ENCODE measurements at regions not wholly inside any gene's neighbourhood (a gene's known extent, or its start where the extent isn't known, plus 50 kb on each side); places are given as distances from the start of the nearest gene placed in this dataset.

DNA sequence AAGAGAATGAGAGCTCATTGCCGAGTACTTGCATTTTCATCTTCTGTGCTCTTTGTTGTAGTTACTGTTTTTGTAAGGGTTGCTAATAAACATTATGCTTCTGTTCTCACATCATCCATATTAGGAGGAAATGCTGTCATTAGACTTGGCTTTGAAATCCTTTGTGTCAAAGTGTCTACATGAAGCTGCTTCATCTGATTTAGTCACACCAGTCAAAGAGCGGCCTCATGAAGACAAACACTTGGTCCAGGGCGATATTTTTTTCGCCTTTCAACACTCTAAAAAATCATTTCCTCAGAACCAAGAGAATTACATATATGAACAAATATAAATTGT, 105.0 kb downstream of the SPRY2 start:
- no peaks in the 10 kb centered on the region for H3K9me3 ChIP-seq (ENCODE audit: control insufficient read depth, insufficient read depth, low read length)
- H3K27ac ChIP-seq (ENCODE audit: low read length) = no peak overlapping the region
- no peak overlapping the region for H3K4me3 ChIP-seq (ENCODE audit: low read length)
- no peaks in the 10 kb centered on the region for H3K4me1 ChIP-seq (ENCODE audit: control insufficient read depth, insufficient read depth, low read length)
- no CpG with 5 or more reads among the region's 4 CpGs for WGBS (ENCODE audit: insufficient coverage, insufficient read length)
- DNase-seq (ENCODE audit: low read depth, low spot score) = no peak
- no peaks in the 10 kb centered on the region for H3K36me3 ChIP-seq (ENCODE audit: control insufficient read depth, insufficient read depth, low read length)
- no peaks in the 10 kb centered on the region for H3K27me3 ChIP-seq (ENCODE audit: control insufficient read depth, insufficient read depth, low read length)

DNA sequence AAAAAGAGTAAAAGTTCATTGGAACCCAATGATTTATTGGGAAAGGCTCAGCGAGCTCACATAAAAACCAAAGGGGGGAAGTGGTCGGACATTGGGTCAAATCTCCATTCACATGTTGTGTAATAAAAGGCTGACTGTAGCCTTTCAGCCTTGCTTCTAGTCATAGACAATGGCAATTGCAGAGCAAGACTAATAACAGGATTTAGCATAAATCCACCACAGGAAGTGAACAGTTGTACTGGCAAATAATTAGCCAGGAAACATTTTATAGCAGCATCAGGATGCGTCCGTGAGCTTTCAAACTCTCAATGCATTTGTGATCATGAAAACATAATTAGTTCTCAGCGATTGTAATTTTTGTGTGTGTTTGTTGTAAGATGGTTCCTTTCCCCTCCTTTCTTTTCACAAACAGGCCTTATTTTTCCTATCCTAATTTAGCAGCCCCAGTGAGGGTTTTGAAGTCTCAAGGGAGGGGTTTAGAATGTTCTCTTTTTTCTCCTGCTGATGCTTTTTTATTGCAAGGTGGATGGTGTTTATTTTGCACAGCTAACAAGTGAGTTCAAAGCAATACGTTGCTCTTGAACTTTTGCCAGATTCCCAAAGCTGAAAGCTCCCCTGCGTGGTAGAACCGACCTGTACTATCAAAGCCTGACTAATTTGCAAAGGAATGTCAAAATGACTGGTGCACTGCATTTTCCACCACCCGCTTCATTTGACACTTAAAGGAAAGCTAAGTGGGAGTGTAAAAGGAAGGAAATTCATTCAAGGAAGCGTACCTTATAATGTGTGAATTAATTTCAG, 105.6 kb downstream of the SPRY2 start:
- no peaks in the 10 kb centered on the region for H3K27me3 ChIP-seq (ENCODE audit: control insufficient read depth, insufficient read depth, low read length)
- H3K36me3 ChIP-seq (ENCODE audit: control insufficient read depth, insufficient read depth, low read length) = no peaks in the 10 kb centered on the region
- no CpG with 5 or more reads among the region's 10 CpGs for WGBS (ENCODE audit: insufficient coverage, insufficient read length)
- no peak overlapping the region for H3K4me3 ChIP-seq (ENCODE audit: low read length)
- no peaks in the 10 kb centered on the region for H3K9me3 ChIP-seq (ENCODE audit: control insufficient read depth, insufficient read depth, low read length)
- H3K4me1 ChIP-seq (ENCODE audit: control insufficient read depth, insufficient read depth, low read length) = no peaks in the 10 kb centered on the region
- H3K27ac ChIP-seq (ENCODE audit: low read length) = no peak overlapping the region
- no peak for DNase-seq (ENCODE audit: low read depth, low spot score)

DNA sequence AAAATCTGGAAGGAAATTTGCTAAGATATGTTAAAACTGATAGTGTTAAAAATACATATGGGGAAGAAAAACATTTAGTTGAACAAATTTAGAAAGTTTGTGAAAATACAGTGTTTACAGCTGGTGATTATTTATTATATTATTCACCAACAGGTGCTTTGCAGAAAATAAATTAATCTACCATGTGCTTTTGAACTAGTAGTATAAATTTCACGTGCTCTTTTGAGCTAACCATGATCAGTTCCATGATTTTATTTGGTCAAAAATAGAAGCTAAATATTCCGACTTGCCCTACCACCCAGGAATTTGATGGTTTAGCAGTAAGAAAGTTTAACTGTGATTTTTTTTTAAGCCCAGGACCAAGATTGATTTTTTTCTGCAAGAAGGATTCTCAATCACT, 113.3 kb downstream of the SPRY2 start:
- no peak for DNase-seq (ENCODE audit: low read depth, low spot score)
- no peaks in the 10 kb centered on the region for H3K27me3 ChIP-seq (ENCODE audit: control insufficient read depth, insufficient read depth, low read length)
- no CpG with 5 or more reads among the region's 2 CpGs for WGBS (ENCODE audit: insufficient coverage, insufficient read length)
- no peak overlapping the region for H3K27ac ChIP-seq (ENCODE audit: low read length)
- no peaks in the 10 kb centered on the region for H3K36me3 ChIP-seq (ENCODE audit: control insufficient read depth, insufficient read depth, low read length)
- H3K9me3 ChIP-seq (ENCODE audit: control insufficient read depth, insufficient read depth, low read length) = no peaks in the 10 kb centered on the region
- H3K4me1 ChIP-seq (ENCODE audit: control insufficient read depth, insufficient read depth, low read length) = no peaks in the 10 kb centered on the region
- no peak overlapping the region for H3K4me3 ChIP-seq (ENCODE audit: low read length)

DNA sequence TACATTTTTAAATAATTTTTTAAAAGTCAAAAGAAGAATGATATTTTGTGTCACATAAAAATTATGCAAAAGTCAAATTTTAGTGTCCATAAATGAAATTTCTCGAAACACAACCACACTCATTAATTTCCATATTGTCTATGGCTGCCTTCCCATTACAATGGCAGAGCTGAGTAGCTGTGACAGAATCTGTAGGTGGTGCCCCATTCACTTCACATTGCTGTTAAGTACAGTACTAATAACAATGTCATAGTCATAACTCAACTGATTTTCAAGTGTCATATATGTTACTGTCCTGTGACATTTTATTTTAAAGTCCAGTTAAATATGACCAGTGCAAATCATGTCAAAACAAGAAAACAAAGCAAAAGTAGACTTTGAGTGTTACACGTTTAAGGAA, 114.3 kb downstream of the SPRY2 start:
- Histone ChIP-seq H3K4me1 (ENCODE audit: control insufficient read depth, insufficient read depth, low read length) (no peaks in the 10 kb centered on the region), H3K9me3 (ENCODE audit: control insufficient read depth, insufficient read depth, low read length) (no peaks in the 10 kb centered on the region), H3K36me3 (ENCODE audit: control insufficient read depth, insufficient read depth, low read length) (no peaks in the 10 kb centered on the region), H3K27me3 (ENCODE audit: control insufficient read depth, insufficient read depth, low read length) (no peaks in the 10 kb centered on the region), H3K27ac (ENCODE audit: low read length) (no peak overlapping the region), H3K4me3 (ENCODE audit: low read length) (no peak overlapping the region)
- WGBS (ENCODE audit: insufficient coverage, insufficient read length) = no CpG with 5 or more reads among the region's 2 CpGs
- DNase-seq (ENCODE audit: low read depth, low spot score) = no peak

DNA sequence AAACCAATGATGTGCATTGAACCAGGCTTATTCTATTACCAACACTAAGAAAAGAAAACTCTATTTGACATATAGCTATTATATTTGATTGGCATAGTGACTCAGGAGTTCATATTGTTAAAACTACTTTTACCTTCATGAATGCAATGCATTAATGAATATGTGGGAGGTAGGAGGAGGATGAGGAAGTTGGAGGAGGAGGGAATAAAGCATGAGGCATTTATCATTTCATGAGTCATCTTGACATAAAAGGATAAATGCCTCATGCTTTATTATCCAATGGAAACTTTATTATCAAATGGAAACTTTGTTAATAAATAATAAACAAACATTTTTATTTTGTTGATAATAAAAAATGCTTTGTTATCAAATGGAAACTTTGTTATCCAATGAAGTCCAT, 116.5 kb downstream of the SPRY2 start:
- H3K4me3 ChIP-seq (ENCODE audit: low read length) = no peak overlapping the region
- H3K36me3 ChIP-seq (ENCODE audit: control insufficient read depth, insufficient read depth, low read length) = no peaks in the 10 kb centered on the region
- no peaks in the 10 kb centered on the region for H3K4me1 ChIP-seq (ENCODE audit: control insufficient read depth, insufficient read depth, low read length)
- no peak overlapping the region for H3K27ac ChIP-seq (ENCODE audit: low read length)
- H3K27me3 ChIP-seq (ENCODE audit: control insufficient read depth, insufficient read depth, low read length) = no peaks in the 10 kb centered on the region
- H3K9me3 ChIP-seq (ENCODE audit: control insufficient read depth, insufficient read depth, low read length) = no peaks in the 10 kb centered on the region
- DNase-seq (ENCODE audit: low read depth, low spot score) = no peak

DNA sequence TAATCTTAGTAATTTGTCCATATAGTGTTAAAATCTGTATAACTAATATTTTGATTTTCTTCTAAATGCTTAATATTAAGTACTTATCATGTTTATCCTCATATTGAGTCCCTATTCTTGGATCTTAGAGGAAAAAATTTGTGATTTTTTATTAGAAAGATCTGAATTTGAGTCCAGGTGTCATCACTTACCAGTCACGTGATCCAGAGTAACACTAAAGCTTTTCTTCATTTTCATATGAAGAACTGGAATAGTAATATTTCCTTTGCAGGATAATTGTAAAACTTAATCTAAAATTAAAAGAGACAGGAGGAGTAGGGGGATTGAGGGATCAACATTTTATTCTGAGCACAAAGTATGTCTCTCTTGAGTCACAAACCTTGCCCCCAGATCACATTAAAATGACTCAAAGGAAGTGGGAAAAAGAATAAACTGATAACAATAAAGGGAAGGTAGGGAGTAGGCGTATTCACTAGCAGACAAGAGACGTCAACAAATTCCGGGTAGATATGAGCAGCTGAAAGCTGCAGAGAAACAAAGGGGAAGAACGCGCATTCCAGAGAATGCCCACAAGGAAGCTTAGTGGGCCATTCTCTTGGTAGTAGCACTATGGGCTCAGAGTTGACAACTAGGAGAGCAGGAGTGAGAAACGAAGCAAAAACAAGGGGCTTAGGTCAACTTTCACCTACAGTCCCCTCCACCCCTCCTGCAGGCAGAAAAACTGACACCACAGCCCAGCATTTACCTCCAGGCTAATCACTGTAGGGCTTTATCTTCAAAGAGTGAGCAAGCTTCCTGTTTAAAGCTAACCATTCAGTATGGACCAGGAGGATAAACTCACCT, 123.1 kb downstream of the SPRY2 start:
- Histone ChIP-seq H3K27ac (ENCODE audit: low read length) (no peak overlapping the region), H3K9me3 (ENCODE audit: control insufficient read depth, insufficient read depth, low read length) (no peaks in the 10 kb centered on the region), H3K4me3 (ENCODE audit: low read length) (no peak overlapping the region), H3K27me3 (ENCODE audit: control insufficient read depth, insufficient read depth, low read length) (no peaks in the 10 kb centered on the region), H3K4me1 (ENCODE audit: control insufficient read depth, insufficient read depth, low read length) (peaks cover 1% of the 10 kb centered on the region; the same call in 1 of the 2 replicates), H3K36me3 (ENCODE audit: control insufficient read depth, insufficient read depth, low read length) (no peaks in the 10 kb centered on the region)
- DNase-seq (ENCODE audit: low read depth, low spot score) = no peak
- no CpG with 5 or more reads among the region's 7 CpGs for WGBS (ENCODE audit: insufficient coverage, insufficient read length)

DNA sequence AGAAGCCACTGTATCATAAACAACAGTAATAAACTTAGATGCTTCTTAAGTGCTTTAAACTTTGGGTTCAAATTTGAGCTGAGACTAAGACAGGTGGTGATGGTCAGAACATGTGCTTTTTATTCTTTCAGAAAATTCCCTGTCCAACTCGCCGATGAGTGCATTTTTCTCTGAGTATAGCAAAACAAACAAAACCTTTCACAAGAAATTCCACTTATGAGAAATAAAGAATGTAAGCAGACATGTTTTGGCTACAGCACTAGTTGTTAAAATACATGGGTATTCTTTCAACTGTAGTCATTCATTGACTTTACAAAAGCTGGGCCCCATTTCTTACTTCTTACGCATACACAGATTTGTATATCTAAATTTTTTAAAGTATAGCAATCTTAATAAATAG, 125.6 kb downstream of the SPRY2 start:
- Histone ChIP-seq H3K27me3 (ENCODE audit: control insufficient read depth, insufficient read depth, low read length) (no peaks in the 10 kb centered on the region), H3K36me3 (ENCODE audit: control insufficient read depth, insufficient read depth, low read length) (no peaks in the 10 kb centered on the region), H3K9me3 (ENCODE audit: control insufficient read depth, insufficient read depth, low read length) (no peaks in the 10 kb centered on the region), H3K27ac (ENCODE audit: low read length) (no peak overlapping the region), H3K4me1 (ENCODE audit: control insufficient read depth, insufficient read depth, low read length) (peaks cover 1% of the 10 kb centered on the region; the same call in 1 of the 2 replicates), H3K4me3 (ENCODE audit: low read length) (no peak overlapping the region)
- DNase-seq (ENCODE audit: low read depth, low spot score) = no peak
- no CpG with 5 or more reads among the region's 3 CpGs for WGBS (ENCODE audit: insufficient coverage, insufficient read length)

DNA sequence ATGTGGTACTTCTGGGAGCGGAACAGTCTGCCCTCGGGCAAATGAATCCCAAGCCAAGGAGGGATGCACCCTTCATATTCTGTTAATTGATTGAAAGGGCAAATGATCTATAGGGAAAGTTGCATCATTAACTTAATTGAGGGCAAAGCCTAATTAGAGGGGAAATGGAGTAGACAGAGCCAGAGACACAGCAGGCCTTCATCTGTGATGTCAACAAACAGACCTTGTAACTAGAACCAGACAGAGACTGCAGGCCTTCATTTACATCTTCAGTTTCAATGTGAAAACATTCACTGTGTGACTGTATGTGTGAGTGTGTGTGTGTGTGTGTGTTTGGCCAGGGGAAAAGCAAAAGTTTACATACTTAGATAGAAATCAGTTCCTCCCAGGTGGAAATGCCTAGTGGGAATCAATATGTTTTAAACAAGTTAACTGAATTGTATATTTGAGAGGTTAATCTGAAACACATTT, 126.4 kb downstream of the SPRY2 start:
- Histone ChIP-seq H3K27me3 (ENCODE audit: control insufficient read depth, insufficient read depth, low read length) (no peaks in the 10 kb centered on the region), H3K9me3 (ENCODE audit: control insufficient read depth, insufficient read depth, low read length) (no peaks in the 10 kb centered on the region), H3K36me3 (ENCODE audit: control insufficient read depth, insufficient read depth, low read length) (no peaks in the 10 kb centered on the region), H3K27ac (ENCODE audit: low read length) (no peak overlapping the region), H3K4me3 (ENCODE audit: low read length) (no peak overlapping the region), H3K4me1 (ENCODE audit: control insufficient read depth, insufficient read depth, low read length) (peaks cover 1% of the 10 kb centered on the region; the same call in 1 of the 2 replicates)
- DNase-seq (ENCODE audit: low read depth, low spot score) = no peak
- no CpG with 5 or more reads among the region's 2 CpGs for WGBS (ENCODE audit: insufficient coverage, insufficient read length)

DNA sequence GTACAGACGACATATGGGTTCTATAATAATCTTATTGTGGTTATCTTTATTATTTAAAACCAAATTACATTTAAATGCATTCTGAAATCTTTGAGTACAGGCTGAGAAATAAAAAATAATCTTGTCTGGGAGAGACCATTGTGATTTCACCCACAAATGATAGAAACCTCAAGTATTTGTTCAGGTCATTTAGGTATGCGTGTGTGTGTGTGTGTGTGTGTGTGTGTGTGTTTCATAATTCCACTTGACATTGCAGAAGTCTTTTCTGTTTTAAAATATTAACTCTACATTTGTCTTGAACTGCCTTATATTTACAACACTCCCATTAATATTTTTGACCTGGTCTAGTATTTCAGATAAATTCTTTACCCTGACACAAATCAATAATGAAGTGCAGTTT, 126.9 kb downstream of the SPRY2 start:
- Histone ChIP-seq H3K4me1 (ENCODE audit: control insufficient read depth, insufficient read depth, low read length) (peaks cover 1% of the 10 kb centered on the region; the same call in 1 of the 2 replicates), H3K36me3 (ENCODE audit: control insufficient read depth, insufficient read depth, low read length) (no peaks in the 10 kb centered on the region), H3K9me3 (ENCODE audit: control insufficient read depth, insufficient read depth, low read length) (no peaks in the 10 kb centered on the region), H3K27me3 (ENCODE audit: control insufficient read depth, insufficient read depth, low read length) (no peaks in the 10 kb centered on the region), H3K4me3 (ENCODE audit: low read length) (no peak overlapping the region), H3K27ac (ENCODE audit: low read length) (no peak overlapping the region)
- no CpG with 5 or more reads among the region's 2 CpGs for WGBS (ENCODE audit: insufficient coverage, insufficient read length)
- DNase-seq (ENCODE audit: low read depth, low spot score) = no peak

DNA sequence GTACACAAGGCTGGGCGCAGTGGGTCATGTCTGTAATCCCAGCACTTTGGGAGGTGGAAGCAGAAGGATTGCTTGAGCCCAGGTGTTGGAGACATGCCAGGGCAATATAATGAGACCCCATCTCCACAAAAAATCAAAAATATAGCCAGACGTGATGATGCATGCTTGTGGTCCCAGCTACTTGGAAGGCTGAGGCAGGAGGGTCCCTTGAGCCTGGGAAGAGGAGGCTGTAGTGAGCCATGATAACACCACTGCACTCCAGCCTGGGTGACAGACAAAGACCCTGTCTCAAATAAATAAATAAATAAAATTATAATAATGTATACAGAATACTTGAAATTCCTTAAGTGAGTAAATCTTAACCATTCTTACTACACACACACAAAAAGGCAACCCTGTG, 127.7 kb downstream of the SPRY2 start:
- Histone ChIP-seq H3K4me1 (ENCODE audit: control insufficient read depth, insufficient read depth, low read length) (no peaks in the 10 kb centered on the region), H3K36me3 (ENCODE audit: control insufficient read depth, insufficient read depth, low read length) (no peaks in the 10 kb centered on the region), H3K27me3 (ENCODE audit: control insufficient read depth, insufficient read depth, low read length) (no peaks in the 10 kb centered on the region), H3K9me3 (ENCODE audit: control insufficient read depth, insufficient read depth, low read length) (no peaks in the 10 kb centered on the region), H3K27ac (ENCODE audit: low read length) (no peak overlapping the region), H3K4me3 (ENCODE audit: low read length) (no peak overlapping the region)
- no peak for DNase-seq (ENCODE audit: low read depth, low spot score)
- WGBS (ENCODE audit: insufficient coverage, insufficient read length) = no CpG with 5 or more reads among the region's 2 CpGs
